ENCODE measurements at regions not wholly inside any gene's neighbourhood (a gene's known extent, or its start where the extent isn't known, plus 50 kb on each side); places are given as distances from the start of the nearest gene placed in this dataset.

GRCh38 chr1:70717656-70718055 is 306.6 kb downstream of the CTH start:
- TF ChIP-seq NFIC (IDR thresholded peaks at IDR 0.05; ENCODE audit: low read length) (no peak), GZF1 (CRISPR knock-in tag; IDR thresholded peaks at IDR 0.05) (no peak), TEAD2 (CRISPR knock-in tag; IDR thresholded peaks at IDR 0.05) (no peak), CTCF (CRISPR knock-in tag; IDR thresholded peaks at IDR 0.05) (no peak), ZNF335 (CRISPR knock-in tag; IDR thresholded peaks at IDR 0.05) (no peak), ZBTB7A (CRISPR knock-in tag; IDR thresholded peaks at IDR 0.05) (no peak), KMT2B (CRISPR knock-in tag; IDR thresholded peaks at IDR 0.05) (no peak), HDAC2 (CRISPR knock-in tag; IDR thresholded peaks at IDR 0.05) (no peak), MAX (IDR thresholded peaks at IDR 0.05) (no peak), GLI4 (CRISPR knock-in tag; IDR thresholded peaks at IDR 0.05; ENCODE audit: borderline replicate concordance) (no peak), ETS1 (CRISPR knock-in tag; IDR thresholded peaks at IDR 0.05) (no peak)
